GM21381 (cell line): ENCODE measurements at regions not wholly inside any gene's neighbourhood (a gene's known extent, or its start where the extent isn't known, plus 50 kb on each side); places are given as distances from the start of the nearest gene placed in this dataset.
"Not testable (repeated sequence)": the region's sequence is repeated elsewhere in the genome, so short reads cannot be mapped to it uniquely, and the experiment has no call there.

Experiments
- ATAC-seq: cut with Tn5 transposase; IDR thresholded peaks from one replicate; pipeline ENCODE4 v1.9.1; 2021; ENCODE audit warnings: mild to moderate bottlenecking, moderate library complexity; ENCODE audit not compliant: unreplicated experiment

DNA sequence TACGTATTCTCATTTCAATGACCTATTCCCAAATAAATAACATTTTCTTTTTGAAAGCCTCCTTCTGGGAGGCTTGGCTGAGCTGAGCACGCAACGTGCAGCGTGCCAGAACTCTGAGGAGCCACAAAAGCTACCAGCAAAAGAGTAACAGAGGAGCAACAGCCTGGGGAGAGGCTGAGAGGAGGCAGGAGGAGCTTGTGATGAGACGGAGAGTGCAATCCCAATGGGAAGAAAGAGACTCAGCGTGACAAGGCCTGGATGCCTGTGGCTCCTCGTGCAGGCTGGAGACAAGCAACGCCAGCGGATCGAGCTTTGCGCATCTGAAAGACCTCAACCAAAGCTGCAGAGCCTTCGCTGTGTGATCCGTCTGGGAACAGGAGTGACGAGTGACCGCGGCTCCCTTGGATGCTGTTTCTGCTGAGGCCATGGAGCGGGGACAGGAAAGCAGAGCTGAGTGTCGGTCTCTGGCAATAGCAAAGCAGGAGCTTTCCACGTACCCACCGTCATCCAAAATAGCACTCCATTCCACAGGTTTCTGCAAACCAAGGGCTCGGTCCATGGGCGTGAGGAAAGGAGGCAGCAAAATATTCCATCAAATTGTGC lies 171.7 kb upstream of the PFKP start:
- no peak for ATAC-seq

DNA sequence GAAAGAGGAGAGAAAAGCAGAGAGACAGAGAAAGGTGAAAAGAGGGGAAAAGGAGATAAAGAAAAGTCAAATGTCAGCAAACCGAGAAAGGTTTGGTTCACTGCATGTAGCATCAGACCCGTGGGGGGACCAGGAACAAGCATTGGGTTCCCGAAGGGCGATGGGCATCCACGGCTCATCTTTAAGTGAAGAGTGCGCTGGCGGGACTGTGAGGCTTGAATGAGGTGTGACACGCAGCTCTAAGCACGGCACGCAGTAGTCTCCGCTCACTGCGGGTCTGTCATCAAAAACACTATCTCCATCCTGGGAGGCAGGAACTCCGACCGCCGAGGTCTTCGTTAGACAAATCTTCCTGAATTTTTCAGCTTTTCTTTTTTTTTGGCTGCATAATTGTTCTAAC lies 173.4 kb upstream of the PFKP start:
- ATAC-seq = no peak

DNA sequence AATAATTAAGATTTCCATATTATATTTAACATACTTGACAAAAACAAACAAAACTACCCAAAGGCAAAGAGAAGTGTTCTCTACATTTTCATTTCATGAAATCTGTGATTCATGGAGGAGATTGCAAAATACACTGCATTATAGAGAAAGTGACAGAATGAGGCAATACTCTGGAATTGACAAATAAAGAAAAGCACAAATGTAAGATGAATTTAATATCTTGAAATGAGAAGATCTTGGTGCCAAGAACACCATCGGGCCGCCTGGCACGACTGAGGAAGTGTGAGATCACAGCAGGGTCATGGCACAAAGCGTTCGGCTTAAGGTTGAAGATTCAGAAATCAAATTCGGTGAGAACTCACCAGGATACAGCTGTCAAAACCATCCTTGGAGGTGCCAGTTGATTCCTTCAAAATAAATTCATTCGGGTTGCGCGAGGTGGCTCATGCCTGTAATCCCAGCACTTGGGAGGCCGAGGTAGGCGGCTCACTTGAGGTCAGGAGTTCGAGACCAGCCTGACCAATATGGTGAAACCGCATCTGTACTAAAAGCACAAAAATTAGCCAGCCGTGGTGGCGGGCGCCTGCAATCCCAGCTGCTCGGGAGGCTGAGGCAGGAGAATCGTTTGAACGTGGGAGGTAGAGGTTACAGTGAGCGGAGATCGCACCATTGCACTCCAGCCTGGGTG lies 174.0 kb upstream of the PFKP start:
- no peak for ATAC-seq

DNA sequence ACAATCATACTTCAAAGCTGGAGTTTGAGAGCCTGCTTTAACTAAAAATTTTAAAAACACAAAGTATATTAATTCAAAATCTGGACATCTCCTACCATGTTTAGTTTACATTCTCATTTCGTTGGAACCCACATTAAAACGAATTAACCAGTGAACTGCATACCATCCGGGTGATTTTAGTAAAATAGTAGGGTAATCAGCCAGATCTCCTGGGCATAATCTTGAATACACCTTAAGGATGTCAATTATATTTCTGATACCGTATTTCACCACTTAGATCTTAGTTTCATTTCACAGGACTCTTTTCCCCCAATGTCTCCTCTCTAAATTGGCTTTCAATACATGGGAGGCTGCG lies 175.6 kb upstream of the PFKP start:
- no peak for ATAC-seq

DNA sequence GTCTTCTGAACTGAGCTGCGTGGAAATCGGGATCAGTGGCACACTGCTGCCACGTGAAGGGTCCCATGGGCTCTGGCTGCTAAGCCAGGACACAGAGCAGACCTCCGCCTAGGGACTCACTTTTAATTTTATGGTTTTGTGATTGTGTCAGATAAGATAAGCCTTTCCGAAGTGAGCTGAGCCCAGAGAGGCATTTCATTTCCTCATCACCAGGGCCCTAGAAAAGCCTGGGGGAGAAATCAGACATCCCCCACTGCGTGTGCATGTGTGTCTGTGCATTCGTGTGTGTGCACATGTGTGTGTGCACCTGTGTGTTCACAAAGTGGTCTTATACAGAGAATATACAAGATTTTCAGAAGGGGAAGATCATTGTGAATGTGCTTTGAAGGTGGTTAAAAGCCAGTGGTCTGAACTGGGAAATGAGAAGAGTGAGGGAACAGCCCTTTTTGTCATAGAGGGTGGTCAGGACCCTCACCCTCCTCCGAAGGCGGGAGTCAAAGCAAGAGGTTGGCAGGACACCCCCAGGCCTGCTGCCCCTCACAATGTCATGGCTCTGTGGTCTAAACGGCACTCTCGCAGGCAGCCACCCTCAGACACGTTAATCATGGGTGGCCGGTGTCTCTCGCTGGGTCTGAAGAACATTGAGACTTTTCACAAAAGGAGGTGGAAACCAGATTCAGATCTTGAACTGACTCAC lies 176.1 kb upstream of the PFKP start:
- no peak for ATAC-seq

DNA sequence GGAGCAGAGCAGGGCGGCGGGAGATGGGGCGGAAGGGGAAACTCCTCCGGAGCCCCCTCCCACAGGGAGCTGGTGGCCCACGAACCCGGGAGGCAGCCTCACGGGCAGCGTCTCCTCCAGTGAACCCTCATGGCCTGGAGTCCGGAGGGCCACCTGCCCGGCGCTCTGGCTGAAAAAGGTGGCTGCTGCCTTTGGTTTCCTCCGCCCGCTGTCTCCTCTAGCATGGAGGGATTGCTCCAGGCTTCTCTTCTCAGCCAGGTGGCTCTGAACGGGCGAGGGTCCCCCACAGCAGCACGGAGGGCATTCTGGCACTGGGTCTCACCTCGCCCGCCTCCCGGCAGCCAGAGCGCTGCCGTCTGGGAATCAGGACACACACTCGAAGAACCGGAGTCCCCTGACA lies 177.3 kb upstream of the PFKP start:
- no peak for ATAC-seq

DNA sequence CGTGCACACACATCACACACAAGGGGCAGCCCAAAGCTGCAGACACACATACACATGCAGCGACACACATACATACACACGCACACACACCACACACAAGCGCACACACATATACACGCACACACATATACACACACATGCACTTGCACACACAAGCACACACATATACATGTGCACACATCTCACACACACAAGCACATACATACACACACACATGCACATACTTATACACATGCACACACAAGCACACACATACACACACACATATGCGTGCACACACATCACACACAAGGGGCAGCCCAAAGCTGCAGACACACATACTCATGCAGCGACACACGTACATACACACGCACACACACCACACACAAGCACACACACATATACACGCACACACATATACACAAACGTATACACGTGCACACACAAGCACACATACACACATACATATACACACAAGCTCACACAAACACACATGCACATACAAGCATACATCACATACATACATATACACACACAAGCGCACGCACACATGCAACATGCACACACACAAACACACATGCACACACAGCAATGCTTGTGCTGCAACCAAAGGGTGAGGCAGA lies 178.8 kb upstream of the PFKP start:
- ATAC-seq = no peak

DNA sequence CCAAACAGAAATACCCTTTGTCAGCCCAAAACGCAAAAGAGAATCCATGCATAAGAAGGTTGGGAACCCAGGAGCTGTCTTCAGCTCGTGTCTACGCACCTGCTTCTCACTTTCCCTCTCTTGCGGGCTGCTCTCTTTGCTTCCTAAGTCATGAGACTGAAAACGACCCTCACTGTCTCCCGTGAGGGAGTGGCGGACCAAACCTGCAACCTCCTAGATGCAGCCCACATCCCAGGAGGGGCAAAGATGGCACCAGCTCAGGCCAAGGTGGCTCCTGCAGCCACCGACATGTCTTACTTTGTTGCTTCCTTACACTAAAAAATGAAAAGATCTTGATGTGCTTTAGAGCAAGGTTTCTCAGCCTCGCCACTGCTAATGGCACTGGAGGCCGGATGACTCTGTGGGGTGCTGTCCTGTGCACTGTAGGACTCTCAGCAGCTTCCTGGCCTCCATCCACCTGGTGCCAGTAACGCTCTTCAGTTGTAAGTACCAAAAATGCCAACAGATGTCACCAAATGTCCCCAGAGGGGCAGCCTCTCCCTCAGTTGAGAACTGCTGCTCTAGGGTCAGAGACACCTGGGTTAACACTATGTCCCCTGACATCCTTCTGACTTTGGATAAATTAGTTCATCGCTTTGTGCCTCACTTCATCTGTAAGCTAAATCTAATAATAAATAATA lies 179.8 kb upstream of the PFKP start:
- no peak for ATAC-seq

DNA sequence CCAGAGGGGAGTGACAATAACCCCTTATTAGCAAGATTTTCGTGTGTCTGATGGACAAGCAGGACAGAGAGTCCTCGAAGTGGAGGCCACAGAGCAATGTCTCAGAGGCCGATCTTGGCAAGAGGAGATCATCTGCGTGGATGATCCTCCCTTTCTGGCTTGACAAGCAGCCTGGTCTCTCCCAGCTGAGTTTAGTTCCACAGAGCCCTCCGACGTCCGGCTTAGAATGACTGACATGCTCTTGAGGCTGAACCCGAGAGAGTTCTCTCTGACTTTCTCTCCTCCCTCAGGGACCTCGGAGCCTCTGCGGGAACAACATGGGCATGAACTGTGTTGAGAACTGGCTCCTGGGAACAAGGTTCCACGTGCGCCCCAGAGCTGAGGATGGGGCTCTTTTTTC lies 180.7 kb upstream of the PFKP start:
- ATAC-seq = no peak

DNA sequence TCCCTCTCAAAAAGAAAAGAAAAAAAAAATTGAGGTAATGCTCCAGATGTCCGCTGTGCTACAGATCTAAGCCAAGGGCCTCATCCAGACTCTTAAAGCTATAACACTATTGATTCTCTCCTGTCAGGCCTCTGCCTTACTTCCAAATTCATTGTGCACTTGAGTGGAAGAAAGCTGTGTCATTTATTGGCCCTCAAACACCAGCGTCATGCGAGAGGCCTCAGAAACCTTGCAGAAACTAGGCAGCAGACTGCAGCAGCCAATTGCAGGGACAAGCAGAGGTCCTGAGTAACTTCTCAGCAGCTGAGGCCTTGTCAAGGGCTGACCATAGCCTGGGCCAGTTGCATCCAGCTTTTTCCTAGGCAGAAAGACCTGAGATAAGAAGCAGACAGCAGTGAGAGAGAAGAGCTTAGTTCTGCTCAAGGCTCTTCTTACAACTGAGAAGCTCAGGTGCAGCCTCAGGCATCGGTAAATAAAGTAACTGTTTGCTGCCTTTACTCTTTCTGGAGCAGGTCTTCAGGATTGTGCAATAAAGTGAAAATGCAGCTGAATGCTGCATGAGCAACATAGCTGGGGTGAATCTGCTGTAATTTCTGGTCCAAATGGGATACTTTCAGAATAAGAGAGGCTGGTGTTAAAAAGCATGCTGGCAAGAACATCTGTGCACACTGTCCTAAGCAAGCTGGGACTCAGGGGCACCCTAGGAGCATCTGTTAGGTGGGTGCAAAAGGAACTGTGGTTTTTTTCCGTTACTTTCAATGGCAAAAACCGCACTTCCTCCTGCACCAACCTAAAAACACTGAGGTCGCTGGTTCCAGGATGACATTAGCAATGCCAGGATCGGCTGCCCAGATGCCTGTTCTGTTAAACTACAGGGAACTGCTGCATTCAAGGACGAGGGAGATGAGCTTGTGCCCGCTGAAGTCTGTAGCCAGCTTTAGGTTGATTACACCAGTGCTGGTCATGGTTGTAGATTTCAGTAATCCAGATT lies 181.8 kb upstream of the PFKP start:
- ATAC-seq = no peak

DNA sequence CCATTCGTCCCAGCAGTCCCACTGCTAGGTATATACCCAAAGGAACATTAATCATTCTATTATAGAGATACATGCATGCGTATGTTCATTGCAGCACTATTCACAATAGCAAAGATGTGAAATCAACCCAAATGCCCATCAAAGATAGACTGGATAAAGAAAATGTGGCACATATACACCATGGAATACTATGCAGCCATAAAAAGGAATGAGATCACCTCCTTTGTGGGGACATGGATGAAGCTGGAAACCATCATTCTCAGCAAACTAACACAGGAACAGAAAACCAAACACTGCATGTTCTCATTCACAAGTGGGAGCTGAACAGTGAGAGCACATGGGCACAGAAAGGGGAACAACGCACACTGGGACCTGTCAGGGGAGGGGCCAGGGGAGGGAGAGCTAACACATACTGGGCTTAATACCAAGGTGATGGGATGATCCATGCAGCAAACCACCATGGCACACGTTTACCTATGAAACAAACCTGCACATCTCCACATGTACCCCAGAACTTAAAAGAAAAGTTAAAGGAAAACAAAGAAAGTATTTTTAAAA lies 183.3 kb upstream of the PFKP start:
- ATAC-seq = not testable (repeated sequence)

DNA sequence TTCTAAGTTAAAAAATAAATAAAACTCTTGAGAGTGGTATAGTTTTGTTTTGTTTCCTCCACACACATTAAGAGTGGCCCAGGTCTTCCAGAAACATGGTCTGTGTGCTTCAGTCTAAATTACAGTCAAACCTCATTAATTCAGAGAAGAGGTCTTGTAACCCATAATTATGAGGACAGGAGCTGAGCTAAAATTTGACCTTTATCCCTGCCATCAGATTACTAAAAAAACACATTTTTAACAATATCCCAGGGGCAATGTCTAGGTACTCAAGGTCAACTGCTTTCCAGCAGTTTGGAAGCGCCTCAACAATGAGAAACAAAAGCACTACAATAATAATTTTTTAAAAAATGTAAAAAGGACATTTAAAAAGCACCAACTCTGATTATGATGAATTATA lies 184.1 kb upstream of the PFKP start:
- no peak for ATAC-seq

DNA sequence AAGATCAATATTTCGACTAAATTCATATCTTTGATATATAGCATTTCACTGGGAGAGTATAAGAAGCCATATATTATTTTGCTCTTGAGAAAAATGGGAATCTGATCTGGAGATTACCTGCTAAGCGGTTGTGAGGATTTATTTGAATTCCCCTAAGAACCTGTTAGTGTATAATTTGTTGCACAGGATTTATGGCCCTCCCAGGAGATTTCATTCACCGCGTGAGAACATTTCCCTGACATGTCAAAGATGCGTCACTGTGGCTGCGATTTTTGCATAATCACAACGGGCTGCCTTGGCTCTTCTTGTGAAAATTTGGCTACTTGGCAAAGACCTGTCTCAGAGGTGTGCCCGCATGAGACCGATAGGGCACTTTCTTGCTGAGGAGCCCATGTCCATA lies 184.7 kb upstream of the PFKP start:
- ATAC-seq = no peak

DNA sequence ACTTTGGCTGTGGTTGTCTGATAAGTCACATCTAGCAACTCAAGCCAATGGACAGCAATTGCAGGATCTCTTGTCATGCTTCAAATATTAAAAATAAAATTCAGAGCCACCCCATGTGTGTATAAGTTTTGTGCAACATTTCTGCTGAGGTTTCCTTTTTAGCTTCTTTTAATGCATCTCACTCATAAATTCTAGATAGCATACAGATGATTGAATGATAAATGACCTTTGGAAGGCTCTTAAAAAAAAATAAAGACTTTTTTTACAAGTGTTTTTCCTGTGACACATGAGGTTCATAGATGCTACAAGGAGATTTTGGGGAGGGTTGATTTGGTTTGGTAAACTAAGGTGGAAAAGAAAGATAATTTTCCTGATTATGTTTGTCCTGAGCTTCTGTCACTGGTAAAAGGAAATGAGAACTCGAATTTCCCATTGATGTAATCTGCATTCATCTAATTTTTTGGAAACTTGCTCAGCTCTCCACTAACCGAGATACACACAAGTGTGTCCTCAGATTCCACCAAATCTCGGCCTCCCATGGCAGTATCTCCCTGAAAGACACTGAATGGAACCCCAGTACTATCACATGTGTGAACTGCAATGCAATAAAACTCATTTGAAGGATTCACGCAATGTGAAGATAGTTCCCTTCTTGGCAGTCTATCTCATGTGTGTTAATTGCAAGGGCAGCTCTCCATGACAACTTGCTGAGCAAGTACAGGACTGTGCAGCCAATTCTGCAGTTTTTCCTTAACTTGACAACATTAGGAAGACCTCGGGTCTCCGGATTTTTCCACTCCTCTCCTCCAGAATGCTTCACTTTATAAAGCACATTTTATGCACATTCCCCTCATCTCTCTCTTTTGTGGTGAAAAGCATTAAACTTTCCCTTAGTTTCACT lies 185.4 kb upstream of the PFKP start:
- no peak for ATAC-seq

DNA sequence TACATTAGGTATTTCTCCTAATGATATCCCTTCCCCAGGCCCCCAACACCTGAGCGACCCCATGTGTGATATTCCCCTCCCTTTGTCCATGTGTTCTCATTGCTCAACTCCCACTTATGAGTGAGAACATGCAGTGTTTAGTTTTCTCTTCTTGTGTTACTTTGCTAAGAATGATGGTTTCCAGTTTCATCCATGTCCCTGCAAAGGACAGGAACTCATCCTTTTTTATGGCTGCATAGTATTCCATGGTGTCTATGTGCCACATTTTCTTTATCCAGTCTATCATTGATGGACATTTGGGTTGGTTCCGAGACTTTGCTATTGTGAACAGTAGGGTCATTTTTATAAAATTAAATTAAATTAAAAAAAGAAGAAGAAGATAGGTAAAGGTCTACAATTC lies 187.3 kb upstream of the PFKP start:
- not testable (repeated sequence) for ATAC-seq

DNA sequence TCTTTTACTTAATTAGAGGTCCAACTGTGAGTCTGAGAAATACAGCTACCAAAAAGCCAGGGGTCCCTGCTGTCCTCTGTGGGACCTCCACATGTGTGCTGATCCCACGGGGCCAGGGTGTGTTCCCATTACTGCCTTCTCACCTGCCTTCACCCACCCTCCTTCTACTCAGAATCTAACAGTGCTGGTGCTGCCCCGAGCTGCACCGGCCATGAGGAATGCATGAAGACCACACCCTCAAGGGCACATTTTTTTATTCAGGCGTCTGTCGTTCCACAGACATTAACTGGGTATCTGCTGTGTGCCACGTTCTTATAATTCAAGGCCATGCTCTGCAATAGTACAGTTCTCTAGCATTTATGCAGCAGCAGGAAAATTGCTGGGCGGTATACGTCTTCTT lies 188.5 kb upstream of the PFKP start:
- no peak for ATAC-seq

DNA sequence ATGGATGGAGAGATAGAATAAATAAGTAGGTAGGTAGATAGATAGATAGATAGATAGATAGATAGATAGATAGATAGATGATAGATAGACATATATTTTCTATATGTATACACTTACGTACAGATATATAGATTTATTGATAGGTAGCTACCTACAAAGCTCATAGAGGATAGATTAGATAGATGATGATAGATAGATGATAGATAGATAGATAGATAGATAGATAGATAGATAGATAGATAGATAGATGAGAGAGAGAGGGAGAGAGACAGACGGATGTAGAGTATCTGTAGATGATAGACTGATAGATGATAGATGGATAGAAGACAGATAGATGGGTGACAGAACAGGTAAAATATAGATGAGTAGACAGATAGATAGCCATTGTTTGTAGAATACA lies 191.3 kb upstream of the PFKP start:
- ATAC-seq = no peak

DNA sequence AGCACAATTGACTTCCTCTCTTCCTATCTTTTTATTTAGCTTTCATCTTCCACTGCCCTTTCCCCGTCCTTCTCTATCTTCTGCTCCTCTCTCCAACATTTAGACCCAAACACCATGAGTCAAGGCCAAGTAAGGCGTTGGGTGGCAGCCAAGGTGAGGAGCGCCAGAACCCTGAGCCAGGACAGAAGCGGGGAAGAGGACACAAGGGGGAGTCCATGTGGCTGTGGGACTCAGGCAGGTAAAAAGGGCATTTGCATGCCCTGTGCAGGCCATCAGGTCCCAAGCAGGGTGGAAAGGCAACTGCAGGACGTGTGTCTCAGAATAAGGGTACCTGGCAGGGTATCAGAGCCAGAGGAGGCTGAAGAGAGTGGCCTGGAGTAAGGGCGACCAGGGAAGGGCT lies 192.4 kb upstream of the PFKP start:
- no peak for ATAC-seq

DNA sequence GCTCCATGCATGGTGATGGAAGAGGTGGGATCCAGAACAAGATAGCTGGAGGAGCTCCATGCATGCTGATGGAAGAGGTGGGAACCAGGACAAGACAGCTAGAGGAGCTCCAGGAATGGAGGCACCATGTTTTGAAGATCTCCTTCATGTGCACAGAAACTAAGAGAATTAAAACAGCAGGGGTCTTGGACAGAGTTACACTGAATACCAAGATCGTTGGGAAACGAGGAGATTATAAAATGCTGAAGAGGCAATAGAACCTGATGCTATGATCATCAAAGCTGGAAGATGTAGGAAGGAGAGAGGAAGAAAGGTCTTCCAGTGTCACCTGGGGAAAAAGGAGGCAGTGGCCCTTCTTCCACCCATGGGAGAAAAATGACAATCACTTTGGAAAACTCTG lies 193.6 kb upstream of the PFKP start:
- no peak for ATAC-seq
